Activated naive CD4-positive, alpha-beta T cell treated with anti-CD3 and anti-CD28 coated beads, Interleukin-2, amount 10 ng/mL, durations not matched to agents 7 days and 5 days (primary cell): ENCODE measurements at regions not wholly inside any gene's neighbourhood (a gene's known extent, or its start where the extent isn't known, plus 50 kb on each side); places are given as distances from the start of the nearest gene placed in this dataset.

Source experiments
- CTCF ChIA-PET: fragments of 350-600 bp; sonication (Branson Sonifier 250); formaldehyde crosslinking; loops from one replicate; lab custom pipeline; 2021; ENCODE audit warnings: antibody characterized with exemption; lab: Charles Lee
- DNase-seq: peaks from one replicate; pipeline ENCODE4 v3.0.0-alpha.2; 2020
- H3K27ac Mint-ChIP-seq: one replicate; pipeline ENCODE4 v1.8.0; 2021; ENCODE audit warnings: mild to moderate bottlenecking, moderate library complexity, mixed read lengths
- H3K27me3 Mint-ChIP-seq: one replicate; pipeline ENCODE4 v1.8.0; 2021; ENCODE audit warnings: mild to moderate bottlenecking, mixed read lengths
- H3K36me3 Mint-ChIP-seq: one replicate; pipeline ENCODE4 v1.8.0; 2021; ENCODE audit warnings: mixed read lengths
- H3K4me1 Mint-ChIP-seq: one replicate; pipeline ENCODE4 v1.8.0; 2021; ENCODE audit warnings: mixed read lengths
- H3K4me3 Mint-ChIP-seq: one replicate; pipeline ENCODE4 v1.8.0; 2021; ENCODE audit warnings: mild to moderate bottlenecking, moderate library complexity, mixed read lengths
- H3K9me3 Mint-ChIP-seq: one replicate; pipeline ENCODE4 v1.8.0; 2021; ENCODE audit warnings: mixed read lengths

- DNase-seq, result no peak
- CTCF ChIA-PET, result no interaction called here
- H3K4me3 Mint-ChIP-seq, result no peak overlapping the region
- H3K4me1 Mint-ChIP-seq, result no peaks in the 10 kb centered on the region
- H3K27ac Mint-ChIP-seq, result no peak overlapping the region
- H3K9me3 Mint-ChIP-seq, result peaks cover 8% of the 10 kb centered on the region
- no peaks in the 10 kb centered on the region for H3K36me3 Mint-ChIP-seq
- H3K27me3 Mint-ChIP-seq, result peaks cover 3% of the 10 kb centered on the region
Measured at GRCh38 chr10:96772196-96772595, 51.9 kb upstream of the PIK3AP1 start.

DNA sequence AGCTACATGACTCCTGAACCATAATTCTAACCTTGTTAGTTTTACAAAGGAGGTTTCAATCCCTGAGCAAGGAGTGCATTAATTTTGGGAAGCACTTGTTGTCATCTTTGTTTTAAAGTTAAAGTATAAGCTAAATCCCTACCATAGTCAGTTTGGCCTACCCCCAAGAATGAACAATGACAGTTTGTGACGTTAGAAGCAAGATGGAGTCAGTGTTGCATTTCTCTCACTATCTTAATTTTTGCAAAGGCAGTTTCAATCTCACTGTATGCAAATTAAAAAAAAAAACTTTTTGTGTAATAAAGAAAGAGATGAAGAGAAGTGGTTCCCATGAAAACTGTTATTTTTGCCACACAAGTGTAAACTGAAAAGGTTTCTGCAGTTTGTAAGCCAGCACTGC is 50.7 kb upstream of the PIK3AP1 start:
- Mint-ChIP-seq H3K9me3 (peaks cover 8% of the 10 kb centered on the region), H3K27me3 (peaks cover 3% of the 10 kb centered on the region), H3K4me1 (no peaks in the 10 kb centered on the region), H3K36me3 (no peaks in the 10 kb centered on the region), H3K27ac (no peak overlapping the region), H3K4me3 (no peak overlapping the region)
- CTCF ChIA-PET, result interaction anchor here (1.2 kb wide), 1 partner anchor 254 kb away, joined by 4 read pairs; no protein-coding TSS in a partner anchor
- DNase-seq, result no peak
